GM12878 (cell line): ENCODE measurements at regions not wholly inside any gene's neighbourhood (a gene's known extent, or its start where the extent isn't known, plus 50 kb on each side); places are given as distances from the start of the nearest gene placed in this dataset.

ENCODE experiments used
- ATAC-seq: fragments of 200-7000 bp; cut with Tn5 transposase; 3 replicates; pipeline ENCODE4 v1.9.1; 2020; ENCODE audit warnings: mild to moderate bottlenecking, moderate library complexity
- BruUV-seq: library from RNA; stranded (reverse); fragments of 400-500 nt; replicated peaks from 2 replicates; lab custom pipeline; 2021; lab: Mats Ljungman, UMichigan
- CTCF ChIA-PET: fragments of 300-600 bp; sonication (Branson Sonifier 250); formaldehyde crosslinking; extraction: SDS; loops from one replicate; lab custom pipeline; 2021; ENCODE audit warnings: inconsistent platforms; lab: Yijun Ruan, JAX
- POLR2A ChIA-PET: fragments of 350-600 bp; formaldehyde crosslinking; extraction: SDS; loops from one replicate; lab custom pipeline; 2021; ENCODE audit warnings: inconsistent platforms; lab: Charles Lee
- RAD21 ChIA-PET: fragments of 300-600 bp; sonication (Branson Sonifier 250); formaldehyde crosslinking; loops from one replicate; lab custom pipeline; 2023; ENCODE audit warnings: antibody characterized with exemption; ENCODE audit not compliant: unreplicated experiment; lab: Charles Lee
- SMC1A ChIA-PET: fragments of 300-600 bp; sonication (Branson Sonifier 250); formaldehyde crosslinking; loops from one replicate; lab custom pipeline; 2023; ENCODE audit not compliant: unreplicated experiment, uncharacterized antibody; lab: Charles Lee
- DNase-seq: peaks from one replicate; pipeline ENCODE4 v3.0.0-alpha.2; 2011; ENCODE audit warnings: low read depth, low spot score
- FAIRE-seq: peaks from 3 replicates; lab custom pipeline; 2011; peaks lifted over from hg19 to GRCh38; lab: Jason Lieb, UNC
- H2AFZ ChIP-seq: 2 replicates; pipeline ENCODE4 v1.6.0; 2011; ENCODE audit warnings: low read depth, low read length, control low read depth; ENCODE audit not compliant: control insufficient read depth
- H3K27ac ChIP-seq: 2 replicates; pipeline ENCODE4 v1.5.1; 2011; ENCODE audit warnings: control low read depth; ENCODE audit not compliant: control insufficient read depth, insufficient read depth
- H3K27me3 ChIP-seq, 2 experiments: replicated peaks in 1 of 2; 2 replicates each; pipeline versions ENCODE4 v1.6.0 to v1.6.1; 2011; ENCODE audit warnings: low read length in 1 of 2; ENCODE audit not compliant: control insufficient read depth in 2 of 2, insufficient read depth in 2 of 2
- H3K36me3 ChIP-seq, 2 experiments: 2 replicates each; pipeline ENCODE4 v1.5.1; 2011; ENCODE audit warnings: low read length in 1 of 2; ENCODE audit not compliant: control insufficient read depth in 2 of 2, insufficient read depth in 2 of 2
- H3K4me1 ChIP-seq: 2 replicates; pipeline ENCODE4 v1.6.1; 2011; ENCODE audit warnings: mild to moderate bottlenecking, low read length, moderate library complexity, mixed read lengths; ENCODE audit not compliant: control insufficient read depth, insufficient read depth
- H3K4me2 ChIP-seq: 2 replicates; pipeline ENCODE4 v1.6.0; 2011; ENCODE audit warnings: control low read depth; ENCODE audit not compliant: control insufficient read depth, insufficient read depth
- H3K4me3 ChIP-seq: fragments of 200-600 bp; sonication (generic); 2 replicates; pipeline ENCODE4 v1.5.1; 2016
- H3K79me2 ChIP-seq: 2 replicates; pipeline ENCODE4 v1.6.0; 2011; ENCODE audit warnings: low read length; ENCODE audit not compliant: control insufficient read depth, insufficient read depth
- H3K9ac ChIP-seq: 2 replicates; pipeline ENCODE4 v1.8.0; 2011; ENCODE audit warnings: low read length, control low read depth, mixed read lengths; ENCODE audit not compliant: control insufficient read depth, insufficient read depth
- H3K9me3 ChIP-seq: replicated peaks from 3 replicates; pipeline ENCODE4 v1.5.1; 2011; ENCODE audit warnings: mild to moderate bottlenecking, low read length; ENCODE audit not compliant: control insufficient read depth, insufficient read depth
- H4K20me1 ChIP-seq: 2 replicates; pipeline ENCODE4 v1.6.0; 2011; ENCODE audit not compliant: control insufficient read depth, insufficient read depth
- GATAD2B ChIP-seq: fragments of 450-650 bp; conservative IDR thresholded peaks from 2 replicates; pipeline ENCODE4 v1.6.1; 2017; ENCODE audit warnings: low read depth, mild to moderate bottlenecking, moderate library complexity
- HDGF ChIP-seq: fragments of 450-650 bp; IDR thresholded peaks from 2 replicates; pipeline ENCODE4 v1.6.1; 2016; ENCODE audit warnings: antibody characterized with exemption
- MEF2A ChIP-seq: IDR thresholded peaks from 2 replicates; pipeline ENCODE4 v1.6.1; 2011; ENCODE audit warnings: low read depth, mild to moderate bottlenecking, low read length, moderate library complexity; ENCODE audit not compliant: insufficient read depth
- MTA2 ChIP-seq: fragments of 450-650 bp; IDR thresholded peaks from 2 replicates; pipeline ENCODE4 v1.6.1; 2016; ENCODE audit warnings: low read depth, mild to moderate bottlenecking, moderate library complexity
- NR2C2 ChIP-seq: IDR thresholded peaks from 2 replicates; pipeline ENCODE4 v1.6.1; 2011; ENCODE audit warnings: borderline replicate concordance, low read depth; ENCODE audit not compliant: control insufficient read depth, insufficient read length
- WGBS: methylation state at CpG from one replicate; pipeline ENCODE4 v1.1.6; 2016; ENCODE audit warnings: low lambda C conversion rate; ENCODE audit not compliant: insufficient replicate concordance, insufficient coverage; ENCODE audit errors: missing lambda C conversion rate; 5-methylcytosine and 5-hydroxymethylcytosine counted together
- in situ Hi-C: fragments of 300-500 bp; cut with MboI; formaldehyde crosslinking; loops from 9 replicates; pipeline ENCODE4 v1.14.3; 2018; ENCODE audit warnings: mixed read lengths
- intact Hi-C: fragments of 100-400 bp; cut with micrococcal nuclease; formaldehyde crosslinking; loops from one replicate; pipeline ENCODE4 v1.14.2; 2022; ENCODE audit not compliant: unreplicated experiment
- TF ChIP-seq, protein P1 (sequence below): fragments of 450-650 bp; IDR thresholded peaks from 2 replicates; pipeline ENCODE4 v1.6.1; 2017; ENCODE audit warnings: mild to moderate bottlenecking

GRCh38 chr2:196464311-196464710, 175.2 kb upstream of the CCDC150 start:
- intact Hi-C loops = no loop called here
- WGBS = 95% methylated on average over 2 of the region's 2 CpGs

More at GRCh38 chr2:196464311-196464710, 175.2 kb upstream of the CCDC150 start:
- no TSS peak for BruUV-seq
- ChIA-PET POLR2A (interaction anchor here (0.7 kb wide), 1 partner anchor 78 kb away, joined by 3 read pairs; no protein-coding TSS in a partner anchor), CTCF (interaction anchor here (1.0 to 5.2 kb wide), 4 partner anchors 10 to 386 kb away, joined by 3 to 42 read pairs (median 4); no protein-coding TSS in a partner anchor), RAD21 (interaction anchor here (0.9 to 2.7 kb wide), 6 partner anchors 10 to 387 kb away, joined by 3 to 19 read pairs (median 3); no protein-coding TSS in a partner anchor), SMC1A (interaction anchor here (0.6 to 2.7 kb wide), 7 partner anchors 10 to 136 kb away, joined by 3 to 15 read pairs (median 4); no protein-coding TSS in a partner anchor)
- FAIRE-seq (no peak), DNase-seq (no peak), ATAC-seq (no peak)
- no peaks in the 10 kb centered on the region for H3K36me3 ChIP-seq
- no peaks in the 10 kb centered on the region for H4K20me1 ChIP-seq
- no peak overlapping the region for H3K4me3 ChIP-seq
- H3K9ac ChIP-seq = no peak overlapping the region
- H3K27me3 ChIP-seq = no peaks in the 10 kb centered on the region
- no peak overlapping the region for H3K4me2 ChIP-seq
- H2AFZ ChIP-seq = no peak overlapping the region
- H3K4me1 ChIP-seq = no peaks in the 10 kb centered on the region
- H3K79me2 ChIP-seq = no peaks in the 10 kb centered on the region
- in situ Hi-C loops = no loop called here
- H3K27ac ChIP-seq = no peak overlapping the region
- H3K9me3 ChIP-seq = peaks cover 9% of the 10 kb centered on the region; the same call in 2 of the 3 replicates
- TF ChIP-seq HDGF (no peak), MTA2 (no peak), MEF2A (no peak), GATAD2B (no peak), NR2C2 (no peak)
- TF ChIP-seq, protein P1, sequence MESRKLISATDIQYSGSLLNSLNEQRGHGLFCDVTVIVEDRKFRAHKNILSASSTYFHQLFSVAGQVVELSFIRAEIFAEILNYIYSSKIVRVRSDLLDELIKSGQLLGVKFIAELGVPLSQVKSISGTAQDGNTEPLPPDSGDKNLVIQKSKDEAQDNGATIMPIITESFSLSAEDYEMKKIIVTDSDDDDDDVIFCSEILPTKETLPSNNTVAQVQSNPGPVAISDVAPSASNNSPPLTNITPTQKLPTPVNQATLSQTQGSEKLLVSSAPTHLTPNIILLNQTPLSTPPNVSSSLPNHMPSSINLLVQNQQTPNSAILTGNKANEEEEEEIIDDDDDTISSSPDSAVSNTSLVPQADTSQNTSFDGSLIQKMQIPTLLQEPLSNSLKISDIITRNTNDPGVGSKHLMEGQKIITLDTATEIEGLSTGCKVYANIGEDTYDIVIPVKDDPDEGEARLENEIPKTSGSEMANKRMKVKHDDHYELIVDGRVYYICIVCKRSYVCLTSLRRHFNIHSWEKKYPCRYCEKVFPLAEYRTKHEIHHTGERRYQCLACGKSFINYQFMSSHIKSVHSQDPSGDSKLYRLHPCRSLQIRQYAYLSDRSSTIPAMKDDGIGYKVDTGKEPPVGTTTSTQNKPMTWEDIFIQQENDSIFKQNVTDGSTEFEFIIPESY = no peak
- TF ChIP-seq, all 136 proteins: peak for 0
